Prostate gland (tissue), 2 donors: ENCODE measurements at regions not wholly inside any gene's neighbourhood (a gene's known extent, or its start where the extent isn't known, plus 50 kb on each side); places are given as distances from the start of the nearest gene placed in this dataset.

Source experiments
- DNase-seq: peaks from one replicate; pipeline ENCODE4 v3.0.0-alpha.2; 2019; ENCODE audit warnings: low spot score
- H3K27ac ChIP-seq, 2 donors: fragments of 200-600 bp; sonication (generic); 2 replicates each; pipeline ENCODE4 v1.5.1; 2017 to 2019
- H3K27me3 ChIP-seq: fragments of 200-600 bp; sonication (generic); replicated peaks from 2 replicates; pipeline ENCODE4 v1.5.1; 2019; ENCODE audit not compliant: insufficient read depth
- H3K36me3 ChIP-seq, 2 donors: fragments of 200-600 bp; sonication (generic); 1 replicate in 1 of 2; 2 replicates in 1 of 2; pipeline versions ENCODE4 v1.5.1 to v1.8.1; 2017 to 2019
- H3K4me1 ChIP-seq: fragments of 200-600 bp; sonication (generic); replicated peaks from 2 replicates; pipeline ENCODE4 v1.5.1; 2019
- H3K4me3 ChIP-seq, 2 donors: fragments of 200-600 bp; sonication (generic); 2 replicates each; pipeline ENCODE4 v1.5.1; 2017 to 2019
- H3K9me3 ChIP-seq: fragments of 200-600 bp; sonication (generic); 2 replicates; pipeline ENCODE4 v1.5.1; 2017
- CTCF ChIP-seq, 4 experiments: fragments of 200-600 bp in 2 of 4; fragments of 450-650 bp in 2 of 4; sonication (generic) in 2 of 4; IDR thresholded peaks; 1 replicate in 3 of 4; 2 replicates in 1 of 4; pipeline ENCODE4 v1.5.1; 2016 to 2019; ENCODE audit warnings: antibody characterized with exemption in 4 of 4, mild to moderate bottlenecking in 2 of 4, moderate library complexity in 2 of 4
- POLR2A ChIP-seq: fragments of 450-650 bp; IDR thresholded peaks from one replicate; pipeline ENCODE4 v1.6.1; 2016; ENCODE audit warnings: antibody characterized with exemption, mild to moderate bottlenecking
- POLR2AphosphoS5 ChIP-seq: sonication (generic); formaldehyde crosslinking; IDR thresholded peaks from one replicate; pipeline ENCODE4 v1.6.1; 2017; ENCODE audit warnings: antibody characterized with exemption
- WGBS: methylation state at CpG from one replicate; pipeline ENCODE4 v1.1.5; 2018; 5-methylcytosine and 5-hydroxymethylcytosine counted together
- intact Hi-C: fragments of 100-400 bp; cut with DNase I; formaldehyde crosslinking; loops from one replicate; pipeline ENCODE4 v1.14.2; 2022

GRCh38 chr3:46130631-46131310 lies 77.3 kb downstream of the CCR1 start:
- 78% methylated on average over 7 of the region's 7 CpGs for WGBS
- Histone ChIP-seq H3K27me3 (no peaks in the 10 kb centered on the region), H3K4me1 (no peaks in the 10 kb centered on the region), H3K9me3 (no peaks in the 10 kb centered on the region), H3K36me3 (no peaks in the 10 kb centered on the region), H3K4me3 (no peak overlapping the region), H3K27ac (no peak overlapping the region)
- intact Hi-C loops: no loop called here
- DNase-seq: no peak
- no peak for TF ChIP-seq CTCF (IDR thresholded peaks at IDR 0.05)
- no peak for TF ChIP-seq POLR2AphosphoS5
- no peak for TF ChIP-seq POLR2A

- WGBS: 61% methylated on average over 3 of the region's 3 CpGs
- no peak overlapping the region for H3K4me3 ChIP-seq
- H3K27me3 ChIP-seq: no peaks in the 10 kb centered on the region
- intact Hi-C loops: no loop called here
- H3K36me3 ChIP-seq: no peaks in the 10 kb centered on the region
- DNase-seq: no peak
- TF ChIP-seq POLR2A (no peak), CTCF (IDR thresholded peaks at IDR 0.05) (no peak), POLR2AphosphoS5 (no peak)
- no peak overlapping the region for H3K27ac ChIP-seq
- H3K4me1 ChIP-seq: no peaks in the 10 kb centered on the region
- no peaks in the 10 kb centered on the region for H3K9me3 ChIP-seq
Observed at GRCh38 chr3:46129588-46130272, 78.4 kb downstream of the CCR1 start.

GRCh38 chr3:46127503-46127902 lies 80.6 kb downstream of the CCR1 start:
- Histone ChIP-seq H3K9me3 (no peaks in the 10 kb centered on the region), H3K27ac (no peak overlapping the region), H3K27me3 (no peaks in the 10 kb centered on the region), H3K4me1 (no peaks in the 10 kb centered on the region), H3K36me3 (no peaks in the 10 kb centered on the region), H3K4me3 (no peak overlapping the region)
- TF ChIP-seq POLR2AphosphoS5: no peak
- intact Hi-C loops: no loop called here
- 88% methylated on average over 1 of the region's 1 CpG for WGBS
- DNase-seq: no peak

- intact Hi-C loops: no loop called here
- no peaks in the 10 kb centered on the region for H3K36me3 ChIP-seq
- no peaks in the 10 kb centered on the region for H3K4me1 ChIP-seq
- no peaks in the 10 kb centered on the region for H3K9me3 ChIP-seq
- TF ChIP-seq CTCF (IDR thresholded peaks at IDR 0.05) (no peak), POLR2AphosphoS5 (no peak), POLR2A (no peak)
- no peaks in the 10 kb centered on the region for H3K27me3 ChIP-seq
- DNase-seq: no peak
- no peak overlapping the region for H3K4me3 ChIP-seq
- 73% methylated on average over 6 of the region's 6 CpGs for WGBS
- H3K27ac ChIP-seq: no peak overlapping the region
Observed at GRCh38 chr3:46124216-46125177, 83.6 kb downstream of the CCR1 start.

- Histone ChIP-seq H3K9me3 (no peaks in the 10 kb centered on the region), H3K4me1 (no peaks in the 10 kb centered on the region), H3K27ac (no peak overlapping the region), H3K27me3 (no peaks in the 10 kb centered on the region), H3K36me3 (no peaks in the 10 kb centered on the region), H3K4me3 (no peak overlapping the region)
- no peak for DNase-seq
- intact Hi-C loops: no loop called here
- WGBS: 83% methylated on average over 3 of the region's 3 CpGs
- no peak for TF ChIP-seq POLR2AphosphoS5
- TF ChIP-seq CTCF (IDR thresholded peaks at IDR 0.05): no peak
- TF ChIP-seq POLR2A: no peak
Observed at GRCh38 chr3:46123646-46124045, 84.5 kb downstream of the CCR1 start.
